GM12878 (cell line): ENCODE measurements at regions not wholly inside any gene's neighbourhood (a gene's known extent, or its start where the extent isn't known, plus 50 kb on each side); places are given as distances from the start of the nearest gene placed in this dataset.

ENCODE experiments used
- ATAC-seq: fragments of 200-7000 bp; cut with Tn5 transposase; 3 replicates; pipeline ENCODE4 v1.9.1; 2020; ENCODE audit warnings: mild to moderate bottlenecking, moderate library complexity
- BruUV-seq: library from RNA; stranded (reverse); fragments of 400-500 nt; replicated peaks from 2 replicates; lab custom pipeline; 2021; lab: Mats Ljungman, UMichigan
- CTCF ChIA-PET: fragments of 300-600 bp; sonication (Branson Sonifier 250); formaldehyde crosslinking; extraction: SDS; loops from one replicate; lab custom pipeline; 2021; ENCODE audit warnings: inconsistent platforms; lab: Yijun Ruan, JAX
- POLR2A ChIA-PET: fragments of 350-600 bp; formaldehyde crosslinking; extraction: SDS; loops from one replicate; lab custom pipeline; 2021; ENCODE audit warnings: inconsistent platforms; lab: Charles Lee
- RAD21 ChIA-PET: fragments of 300-600 bp; sonication (Branson Sonifier 250); formaldehyde crosslinking; loops from one replicate; lab custom pipeline; 2023; ENCODE audit warnings: antibody characterized with exemption; ENCODE audit not compliant: unreplicated experiment; lab: Charles Lee
- SMC1A ChIA-PET: fragments of 300-600 bp; sonication (Branson Sonifier 250); formaldehyde crosslinking; loops from one replicate; lab custom pipeline; 2023; ENCODE audit not compliant: unreplicated experiment, uncharacterized antibody; lab: Charles Lee
- DNase-seq: peaks from one replicate; pipeline ENCODE4 v3.0.0-alpha.2; 2011; ENCODE audit warnings: low read depth, low spot score
- FAIRE-seq: peaks from 3 replicates; lab custom pipeline; 2011; peaks lifted over from hg19 to GRCh38; lab: Jason Lieb, UNC
- H2AFZ ChIP-seq: 2 replicates; pipeline ENCODE4 v1.6.0; 2011; ENCODE audit warnings: low read depth, low read length, control low read depth; ENCODE audit not compliant: control insufficient read depth
- H3K27ac ChIP-seq: 2 replicates; pipeline ENCODE4 v1.5.1; 2011; ENCODE audit warnings: control low read depth; ENCODE audit not compliant: control insufficient read depth, insufficient read depth
- H3K27me3 ChIP-seq, 2 experiments: replicated peaks in 1 of 2; 2 replicates each; pipeline versions ENCODE4 v1.6.0 to v1.6.1; 2011; ENCODE audit warnings: low read length in 1 of 2; ENCODE audit not compliant: control insufficient read depth in 2 of 2, insufficient read depth in 2 of 2
- H3K36me3 ChIP-seq, 2 experiments: 2 replicates each; pipeline ENCODE4 v1.5.1; 2011; ENCODE audit warnings: low read length in 1 of 2; ENCODE audit not compliant: control insufficient read depth in 2 of 2, insufficient read depth in 2 of 2
- H3K4me1 ChIP-seq: 2 replicates; pipeline ENCODE4 v1.6.1; 2011; ENCODE audit warnings: mild to moderate bottlenecking, low read length, moderate library complexity, mixed read lengths; ENCODE audit not compliant: control insufficient read depth, insufficient read depth
- H3K4me2 ChIP-seq: 2 replicates; pipeline ENCODE4 v1.6.0; 2011; ENCODE audit warnings: control low read depth; ENCODE audit not compliant: control insufficient read depth, insufficient read depth
- H3K4me3 ChIP-seq: fragments of 200-600 bp; sonication (generic); 2 replicates; pipeline ENCODE4 v1.5.1; 2016
- H3K79me2 ChIP-seq: 2 replicates; pipeline ENCODE4 v1.6.0; 2011; ENCODE audit warnings: low read length; ENCODE audit not compliant: control insufficient read depth, insufficient read depth
- H3K9ac ChIP-seq: 2 replicates; pipeline ENCODE4 v1.8.0; 2011; ENCODE audit warnings: low read length, control low read depth, mixed read lengths; ENCODE audit not compliant: control insufficient read depth, insufficient read depth
- H3K9me3 ChIP-seq: replicated peaks from 3 replicates; pipeline ENCODE4 v1.5.1; 2011; ENCODE audit warnings: mild to moderate bottlenecking, low read length; ENCODE audit not compliant: control insufficient read depth, insufficient read depth
- H4K20me1 ChIP-seq: 2 replicates; pipeline ENCODE4 v1.6.0; 2011; ENCODE audit not compliant: control insufficient read depth, insufficient read depth
- CREM ChIP-seq: IDR thresholded peaks from 2 replicates; pipeline ENCODE4 v1.6.1; 2014; ENCODE audit warnings: antibody characterized with exemption, low read depth
- FOXM1 ChIP-seq: IDR thresholded peaks from 2 replicates; pipeline ENCODE4 v1.6.1; 2012; ENCODE audit warnings: low read depth, mild to moderate bottlenecking, inconsistent platforms, low read length, moderate library complexity
- HDAC6 ChIP-seq: fragments of 200-600 bp; sonication (generic); IDR thresholded peaks from one replicate; pipeline ENCODE4 v1.8.0; 2017; ENCODE audit warnings: antibody characterized with exemption; ENCODE audit not compliant: unreplicated experiment
- NBN ChIP-seq: fragments of 450-650 bp; IDR thresholded peaks from 2 replicates; pipeline ENCODE4 v1.6.1; 2016
- SREBF2 ChIP-seq: IDR thresholded peaks from 2 replicates; pipeline ENCODE4 v1.6.1; 2012; ENCODE audit warnings: mild to moderate bottlenecking, low read length
- ZNF217 ChIP-seq: fragments of 450-650 bp; IDR thresholded peaks from 2 replicates; pipeline ENCODE4 v1.6.1; 2017; ENCODE audit warnings: antibody characterized with exemption, mild to moderate bottlenecking
- ZNF592 ChIP-seq: fragments of 450-650 bp; IDR thresholded peaks from 2 replicates; pipeline ENCODE4 v1.6.1; 2017; ENCODE audit warnings: mild to moderate bottlenecking, moderate library complexity
- WGBS: methylation state at CpG from one replicate; pipeline ENCODE4 v1.1.6; 2016; ENCODE audit warnings: low lambda C conversion rate; ENCODE audit not compliant: insufficient replicate concordance, insufficient coverage; ENCODE audit errors: missing lambda C conversion rate; 5-methylcytosine and 5-hydroxymethylcytosine counted together
- in situ Hi-C: fragments of 300-500 bp; cut with MboI; formaldehyde crosslinking; loops from 9 replicates; pipeline ENCODE4 v1.14.3; 2018; ENCODE audit warnings: mixed read lengths
- intact Hi-C: fragments of 100-400 bp; cut with micrococcal nuclease; formaldehyde crosslinking; loops from one replicate; pipeline ENCODE4 v1.14.2; 2022; ENCODE audit not compliant: unreplicated experiment

- TF ChIP-seq NBN (no peak), CREM (no peak)
Observed at GRCh38 chr10:118955951-118956801, 73.3 kb upstream of the NANOS1 start (continued).

GRCh38 chr10:118956802-118957442 is 72.6 kb upstream of the NANOS1 start:
- RAD21 ChIA-PET: no interaction called here
- CTCF ChIA-PET: no interaction called here
- no peak overlapping the region for H3K4me3 ChIP-seq
- H4K20me1 ChIP-seq: no peaks in the 10 kb centered on the region
- H3K4me2 ChIP-seq: no peak overlapping the region
- H3K27ac ChIP-seq: no peak overlapping the region
- SMC1A ChIA-PET: no interaction called here
- no TSS peak for BruUV-seq
- no peaks in the 10 kb centered on the region for H3K36me3 ChIP-seq
- in situ Hi-C loops (no loop called here), intact Hi-C loops (no loop called here)
- no peak overlapping the region for H2AFZ ChIP-seq
- H3K79me2 ChIP-seq: no peaks in the 10 kb centered on the region
- no peaks in the 10 kb centered on the region; a peak in 1 of 4 replicates for H3K27me3 ChIP-seq
- WGBS: 51% methylated on average over 5 of the region's 5 CpGs
- DNase-seq: no peak
- H3K9ac ChIP-seq: no peak overlapping the region
- POLR2A ChIA-PET: no interaction called here
- FAIRE-seq: no peak
- no peaks in the 10 kb centered on the region for H3K9me3 ChIP-seq
- no peak for ATAC-seq
- TF ChIP-seq HDAC6: no peak
- TF ChIP-seq SREBF2: no peak
- no peak for TF ChIP-seq ZNF592
- TF ChIP-seq ZNF217: no peak
- TF ChIP-seq FOXM1: no peak
- no peaks in the 10 kb centered on the region for H3K4me1 ChIP-seq
